Mucosa of descending colon (tissue), 3 donors: ENCODE measurements at regions not wholly inside any gene's neighbourhood (a gene's known extent, or its start where the extent isn't known, plus 50 kb on each side); places are given as distances from the start of the nearest gene placed in this dataset.

Experiments
- ATAC-seq: fragments of 200-7000 bp; cut with Tn5 transposase; one replicate; pipeline ENCODE4 v1.9.1; 2020; ENCODE audit warnings: mild to moderate bottlenecking, moderate library complexity
- DNase-seq, 3 donors: peaks; one replicate each; pipeline ENCODE4 v3.0.0-alpha.2; 2020
- H3K36me3 ChIP-seq: fragments of 200-600 bp; one replicate; pipeline ENCODE4 v1.8.0; 2021; ENCODE audit warnings: low read depth, mild to moderate bottlenecking
- H3K4me1 ChIP-seq: fragments of 200-600 bp; one replicate; pipeline ENCODE4 v1.8.0; 2021; ENCODE audit warnings: low read depth, mild to moderate bottlenecking
- H3K4me3 ChIP-seq: fragments of 200-600 bp; one replicate; pipeline ENCODE4 v1.8.0; 2021; ENCODE audit warnings: mild to moderate bottlenecking
- H3K9me3 ChIP-seq: fragments of 200-600 bp; one replicate; pipeline ENCODE4 v1.8.0; 2021; ENCODE audit warnings: mild to moderate bottlenecking
- CTCF ChIP-seq: fragments of 200-600 bp; IDR thresholded peaks from one replicate; pipeline ENCODE4 v1.8.0; 2022; ENCODE audit warnings: antibody characterized with exemption, mild to moderate bottlenecking
- intact Hi-C, 2 donors: fragments of 100-400 bp; cut with DNase I in 1 of 2; cut with micrococcal nuclease in 1 of 2; formaldehyde crosslinking; loops; one replicate each; pipeline versions ENCODE4 v1.11.0 to v1.11.1; 2022; cut with DNase I, micrococcal nuclease
- donor health status: DM: no; HTN: no; CAD: no; lungs with moderate emphysema.
- donor health status: DM: no; HTN: no; CAD: no.
- donor health status: DM: no; HTN: yes; CAD: no.

GRCh38 chr2:240244543-240244942 lies 104.1 kb upstream of the OTOS start:
- no peaks in the 10 kb centered on the region for H3K36me3 ChIP-seq
- ATAC-seq: no peak
- H3K9me3 ChIP-seq: no peaks in the 10 kb centered on the region
- no peak overlapping the region for H3K4me3 ChIP-seq
- no peaks in the 10 kb centered on the region for H3K4me1 ChIP-seq
- no peak for TF ChIP-seq CTCF
- intact Hi-C loops: no loop called here
- DNase-seq: no peak

DNA sequence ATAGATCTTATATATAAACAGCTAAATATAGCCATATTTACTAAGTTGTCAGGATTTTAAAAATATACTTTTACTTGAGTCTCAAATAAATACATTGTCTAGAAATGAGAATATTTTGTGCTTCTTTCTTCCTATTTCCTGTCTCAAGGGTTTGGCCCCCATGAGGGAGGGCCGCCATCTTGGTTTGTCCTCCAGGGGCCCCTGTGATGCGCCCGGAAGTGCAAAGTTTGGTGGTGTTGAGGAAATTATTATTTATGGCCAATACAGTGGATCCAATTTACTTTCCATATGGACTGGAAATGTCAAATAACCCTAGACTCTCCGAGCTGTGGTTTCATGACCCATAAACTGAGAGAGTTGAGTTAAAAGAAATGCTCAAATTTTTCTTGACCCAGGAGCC lies 104.7 kb upstream of the OTOS start:
- DNase-seq (no peak), ATAC-seq (no peak)
- Histone ChIP-seq H3K4me3 (no peak overlapping the region), H3K36me3 (no peaks in the 10 kb centered on the region), H3K4me1 (no peaks in the 10 kb centered on the region), H3K9me3 (no peaks in the 10 kb centered on the region)
- intact Hi-C loops: no loop called here
- TF ChIP-seq CTCF: no peak

DNA sequence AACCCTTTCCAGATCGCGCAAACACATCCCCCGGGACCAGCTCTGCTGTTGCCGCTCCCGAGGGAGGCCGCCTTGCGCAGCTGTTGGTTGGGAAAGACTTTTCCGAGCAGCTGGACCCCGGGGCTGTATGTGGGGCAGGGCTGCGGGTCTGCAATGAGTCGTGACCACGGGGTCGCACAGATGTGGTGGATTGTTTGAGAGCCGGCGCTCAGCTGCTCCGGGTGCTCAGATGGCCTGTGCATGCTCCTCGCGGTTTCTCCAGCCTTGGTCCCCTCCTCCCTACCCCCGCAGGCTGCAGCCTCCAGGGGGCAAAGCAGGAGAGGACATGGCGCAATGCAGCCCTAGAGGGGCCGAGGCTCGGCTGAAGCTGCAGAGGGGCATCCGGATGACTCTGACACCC lies 105.2 kb upstream of the OTOS start:
- no peaks in the 10 kb centered on the region for H3K36me3 ChIP-seq
- intact Hi-C loops: no loop called here
- peaks cover 3% of the 10 kb centered on the region for H3K4me1 ChIP-seq
- peak in 2 of 3 donors; percentile 23 to 47 for DNase-seq
- no peaks in the 10 kb centered on the region for H3K9me3 ChIP-seq
- no peak for TF ChIP-seq CTCF
- H3K4me3 ChIP-seq: no peak overlapping the region
- ATAC-seq: no peak

DNA sequence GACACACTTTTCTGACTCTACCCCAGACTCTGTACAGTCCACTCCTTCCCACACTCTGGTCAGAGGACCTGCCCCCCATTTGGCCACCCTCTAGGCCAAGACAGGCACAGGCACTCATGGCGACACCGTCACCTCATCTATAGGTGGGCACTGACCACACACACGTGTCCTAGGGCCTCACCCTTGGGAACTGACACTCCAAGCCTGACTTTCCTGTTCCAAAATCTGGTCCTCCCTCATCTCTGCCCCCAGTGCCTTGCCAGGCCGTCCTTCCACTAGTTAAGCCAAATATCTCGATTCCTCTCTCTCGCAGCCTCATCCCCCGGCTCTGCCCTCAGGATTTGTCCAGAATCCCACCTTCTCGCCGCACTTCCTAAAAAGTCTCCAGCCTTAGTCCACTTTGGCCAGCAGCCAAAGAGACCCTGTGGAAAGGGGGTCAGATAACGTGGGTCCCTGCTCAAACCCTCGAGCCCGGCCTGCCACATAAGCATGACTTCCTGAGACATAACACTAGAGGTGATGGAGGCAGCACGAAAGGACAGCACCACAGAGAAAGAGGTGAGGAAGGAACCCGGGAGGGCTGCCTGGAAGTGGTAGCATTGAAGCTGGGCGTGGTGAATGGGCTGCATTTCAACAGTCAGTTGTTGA lies 105.8 kb upstream of the OTOS start:
- TF ChIP-seq CTCF: no peak
- peaks cover 6% of the 10 kb centered on the region for H3K4me1 ChIP-seq
- H3K9me3 ChIP-seq: no peaks in the 10 kb centered on the region
- DNase-seq (no peak), ATAC-seq (no peak)
- H3K36me3 ChIP-seq: no peaks in the 10 kb centered on the region
- intact Hi-C loops: no loop called here
- H3K4me3 ChIP-seq: no peak overlapping the region

- intact Hi-C loops: no loop called here
- Histone ChIP-seq H3K4me3 (no peak overlapping the region), H3K4me1 (peaks cover 8% of the 10 kb centered on the region), H3K9me3 (no peaks in the 10 kb centered on the region), H3K36me3 (no peaks in the 10 kb centered on the region)
- no peak for DNase-seq
- ATAC-seq: no peak
- TF ChIP-seq CTCF: no peak
Observed at GRCh38 chr2:240247241-240247867, 106.9 kb upstream of the OTOS start.
